MCF 10A (cell line): ENCODE measurements at regions not wholly inside any gene's neighbourhood (a gene's known extent, or its start where the extent isn't known, plus 50 kb on each side); places are given as distances from the start of the nearest gene placed in this dataset.

ENCODE experiments used
- BruUV-seq: library from RNA; stranded (reverse); fragments of 400-500 nt; replicated peaks from 2 replicates; lab custom pipeline; 2021; lab: Mats Ljungman, UMichigan
- CTCF ChIA-PET: fragments of 300-600 bp; sonication (Branson Sonifier 250); formaldehyde crosslinking; extraction: SDS; loops from one replicate; lab custom pipeline; 2021; ENCODE audit warnings: antibody characterized with exemption, inconsistent platforms; lab: Yijun Ruan, JAX
- POLR2A ChIA-PET: fragments of 300-600, 350-650 bp; sonication (Branson Sonifier 250); formaldehyde crosslinking; extraction: SDS; loops from one replicate; lab custom pipeline; 2020; ENCODE audit warnings: antibody characterized with exemption, inconsistent platforms; lab: Yijun Ruan, JAX
- DNase-seq: peaks from one replicate; pipeline ENCODE4 v3.0.0-alpha.2; 2018; ENCODE audit not compliant: unreplicated experiment
- H3K27ac Mint-ChIP-seq: one replicate; pipeline ENCODE4 v1.8.0; 2022; ENCODE audit warnings: mild to moderate bottlenecking, low read depth, mixed read lengths; ENCODE audit not compliant: unreplicated experiment
- H3K27me3 Mint-ChIP-seq: one replicate; pipeline ENCODE4 v1.8.0; 2022; ENCODE audit warnings: mixed read lengths; ENCODE audit not compliant: insufficient read depth, unreplicated experiment
- H3K36me3 Mint-ChIP-seq: one replicate; pipeline ENCODE4 v1.8.0; 2022; ENCODE audit warnings: mild to moderate bottlenecking, moderate library complexity, mixed read lengths; ENCODE audit not compliant: insufficient read depth, unreplicated experiment
- H3K4me1 Mint-ChIP-seq: one replicate; pipeline ENCODE4 v1.8.0; 2022; ENCODE audit warnings: mixed read lengths; ENCODE audit not compliant: insufficient read depth, unreplicated experiment
- H3K4me3 Mint-ChIP-seq: one replicate; pipeline ENCODE4 v1.8.0; 2022; ENCODE audit warnings: mild to moderate bottlenecking, moderate library complexity, mixed read lengths; ENCODE audit not compliant: unreplicated experiment
- H3K9me3 Mint-ChIP-seq: one replicate; pipeline ENCODE4 v1.8.0; 2022; ENCODE audit warnings: mixed read lengths; ENCODE audit not compliant: unreplicated experiment
- CTCF ChIP-seq: fragments of 200-600 bp; IDR thresholded peaks from one replicate; pipeline ENCODE4 v1.8.0; 2022; ENCODE audit warnings: antibody characterized with exemption, mild to moderate bottlenecking; ENCODE audit not compliant: unreplicated experiment
- intact Hi-C: fragments of 100-400 bp; cut with micrococcal nuclease; formaldehyde crosslinking; loops from 2 replicates; pipeline ENCODE4 v1.14.1; 2022

- no peak overlapping the region for H3K27ac Mint-ChIP-seq
- H3K4me3 Mint-ChIP-seq, result no peak overlapping the region
- CTCF ChIA-PET, result no interaction called here
- no TSS peak for BruUV-seq
- H3K27me3 Mint-ChIP-seq, result peaks cover 30% of the 10 kb centered on the region
- POLR2A ChIA-PET, result no interaction called here
- no peaks in the 10 kb centered on the region for H3K9me3 Mint-ChIP-seq
- no peaks in the 10 kb centered on the region for H3K36me3 Mint-ChIP-seq
- no peaks in the 10 kb centered on the region for H3K4me1 Mint-ChIP-seq
- peak; percentile 25 for DNase-seq
- intact Hi-C loops, result no loop called here
- TF ChIP-seq CTCF, result no peak
Observed at GRCh38 chr9:95592931-95593330, 76.2 kb upstream of the PTCH1 start.

GRCh38 chr9:95588724-95589588 is 72.2 kb upstream of the PTCH1 start:
- DNase-seq, result no peak
- Mint-ChIP-seq H3K4me3 (no peak overlapping the region), H3K9me3 (no peaks in the 10 kb centered on the region), H3K36me3 (no peaks in the 10 kb centered on the region), H3K27me3 (peaks cover 30% of the 10 kb centered on the region), H3K27ac (no peak overlapping the region), H3K4me1 (no peaks in the 10 kb centered on the region)
- POLR2A ChIA-PET, result no interaction called here
- CTCF ChIA-PET, result interaction anchor here (0.6 kb wide), 1 partner anchor 1756 kb away, joined by 3 read pairs; no protein-coding TSS in a partner anchor
- intact Hi-C loops, result no loop called here
- TF ChIP-seq CTCF, result no peak
- no TSS peak for BruUV-seq

DNA sequence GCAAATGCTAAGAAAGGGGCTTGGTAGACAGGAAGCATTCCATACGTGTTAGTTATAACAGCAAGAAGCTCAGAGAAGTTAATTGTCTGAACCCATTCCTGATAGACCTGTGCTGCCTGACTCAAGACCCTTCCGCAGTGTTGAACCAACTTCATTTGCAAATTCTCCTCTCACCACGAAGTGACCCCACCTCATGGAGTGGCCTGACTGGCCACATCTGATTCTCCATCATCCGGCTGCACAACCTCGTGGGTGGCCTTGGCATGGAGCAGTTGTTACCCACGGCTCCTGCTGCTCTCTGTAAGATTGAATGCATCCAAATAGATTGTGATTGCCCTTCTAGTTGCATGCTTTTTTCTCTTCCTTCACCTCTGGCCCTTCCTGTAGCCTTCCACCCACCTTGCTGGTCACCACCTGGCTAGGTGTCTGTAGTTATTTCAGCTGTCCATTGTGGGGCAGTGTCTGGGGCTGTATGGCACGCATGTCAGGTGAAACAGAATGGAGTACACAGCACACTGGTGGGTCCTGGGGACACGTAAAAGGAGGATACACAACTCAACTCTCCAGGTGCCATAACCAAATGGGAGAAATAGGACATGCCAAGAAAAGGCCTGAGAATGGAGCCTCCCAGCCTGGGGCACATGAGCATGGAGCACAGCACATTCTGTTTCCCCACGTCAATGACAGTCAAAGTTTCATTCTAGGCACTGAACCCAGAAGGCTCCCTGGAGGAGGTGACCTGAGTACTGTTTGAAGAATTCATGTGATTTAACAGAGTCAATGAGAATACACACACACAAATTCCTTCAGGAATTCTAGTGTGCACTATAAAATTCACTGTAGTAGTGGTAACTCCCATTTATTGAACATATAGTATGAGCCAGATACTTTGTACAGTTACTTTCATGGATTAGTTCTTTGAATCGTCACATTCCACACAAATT is 70.5 kb upstream of the PTCH1 start:
- ChIA-PET POLR2A (no interaction called here), CTCF (no interaction called here)
- no TSS peak for BruUV-seq
- no peaks in the 10 kb centered on the region for H3K4me1 Mint-ChIP-seq
- no peak overlapping the region for H3K4me3 Mint-ChIP-seq
- H3K9me3 Mint-ChIP-seq, result no peaks in the 10 kb centered on the region
- DNase-seq, result no peak
- H3K27me3 Mint-ChIP-seq, result peaks cover 30% of the 10 kb centered on the region
- no peak overlapping the region for H3K27ac Mint-ChIP-seq
- intact Hi-C loops, result no loop called here
- TF ChIP-seq CTCF, result no peak
- H3K36me3 Mint-ChIP-seq, result no peaks in the 10 kb centered on the region

GRCh38 chr9:95586326-95586725 is 69.6 kb upstream of the PTCH1 start:
- Mint-ChIP-seq H3K9me3 (no peaks in the 10 kb centered on the region), H3K27ac (no peak overlapping the region), H3K4me1 (no peaks in the 10 kb centered on the region)

More at GRCh38 chr9:95586326-95586725, 69.6 kb upstream of the PTCH1 start:
- TF ChIP-seq CTCF, result no peak
- peaks cover 20% of the 10 kb centered on the region for H3K27me3 Mint-ChIP-seq
- CTCF ChIA-PET, result interaction anchor here (0.5 kb wide), 1 partner anchor 1318 kb away, joined by 4 read pairs; no protein-coding TSS in a partner anchor
- POLR2A ChIA-PET, result no interaction called here
- DNase-seq, result no peak
- H3K4me3 Mint-ChIP-seq, result no peak overlapping the region
- no TSS peak for BruUV-seq
- H3K36me3 Mint-ChIP-seq, result no peaks in the 10 kb centered on the region
- intact Hi-C loops, result no loop called here
